ENCODE measurements at regions not wholly inside any gene's neighbourhood (a gene's known extent, or its start where the extent isn't known, plus 50 kb on each side); places are given as distances from the start of the nearest gene placed in this dataset.

DNA sequence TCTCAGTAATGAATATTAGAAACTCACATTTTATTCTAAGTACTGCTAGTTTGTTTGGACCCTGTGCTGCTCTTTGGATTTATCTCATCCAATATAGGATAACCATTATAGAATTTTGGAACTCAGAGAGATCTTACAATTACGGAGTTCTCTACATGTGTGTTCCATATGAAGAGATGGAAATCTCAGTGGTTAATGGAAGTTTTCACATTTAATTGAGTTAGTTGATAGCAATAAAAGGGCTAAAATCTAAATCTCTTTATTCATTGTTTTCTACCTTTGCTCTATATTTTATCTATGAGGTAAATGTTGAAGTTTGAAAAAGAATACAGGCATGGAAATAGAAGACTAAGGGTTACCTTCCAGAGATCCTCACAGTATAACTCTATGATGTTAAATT is 558.0 kb upstream of the KIF2B start:
- Mint-ChIP-seq H3K9me3 (no peaks in the 10 kb centered on the region), H3K27me3 (ENCODE audit: low read depth) (no peaks in the 10 kb centered on the region)

DNA sequence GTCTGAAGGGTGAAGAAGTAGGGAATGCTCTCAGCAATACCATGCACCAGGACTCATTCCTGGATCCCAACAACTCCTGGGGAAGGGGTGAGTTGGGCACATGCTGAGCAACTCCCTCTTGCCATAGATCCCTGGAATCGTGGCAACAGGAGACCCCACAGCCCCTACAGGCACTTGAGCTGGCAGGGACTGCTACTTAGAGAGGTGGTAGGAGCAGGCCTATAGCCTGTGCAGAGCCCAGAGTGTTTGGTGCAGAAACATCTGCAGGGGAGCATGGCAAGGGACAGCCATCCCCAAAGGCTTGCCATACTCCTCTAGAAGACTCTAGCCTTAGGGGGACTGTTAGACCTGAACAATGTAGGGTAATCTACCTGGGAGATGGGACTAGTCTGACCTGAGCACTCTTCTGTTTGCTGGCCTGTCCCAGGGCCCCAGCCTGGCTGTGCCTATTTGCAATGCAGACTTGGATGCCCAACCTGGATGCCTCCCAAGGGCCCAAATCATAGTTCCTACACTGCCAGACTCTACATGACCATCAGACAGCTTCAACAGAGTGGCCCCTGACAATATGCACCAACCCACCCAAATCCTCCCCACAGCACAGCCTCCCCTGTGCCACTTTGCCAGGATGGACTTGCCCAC is 568.6 kb upstream of the KIF2B start:
- no peaks in the 10 kb centered on the region for H3K27me3 Mint-ChIP-seq (ENCODE audit: low read depth)
- DNase-seq (ENCODE audit: low spot score in 2 of 2, unreplicated experiment in 2 of 2), result no peak
- H3K4me1 Mint-ChIP-seq, result peaks cover 7% of the 10 kb centered on the region
- no peaks in the 10 kb centered on the region for H3K36me3 Mint-ChIP-seq
- no peak overlapping the region for H3K27ac Mint-ChIP-seq
- no peak overlapping the region for H3K4me3 Mint-ChIP-seq
- TF ChIP-seq, protein P1, sequence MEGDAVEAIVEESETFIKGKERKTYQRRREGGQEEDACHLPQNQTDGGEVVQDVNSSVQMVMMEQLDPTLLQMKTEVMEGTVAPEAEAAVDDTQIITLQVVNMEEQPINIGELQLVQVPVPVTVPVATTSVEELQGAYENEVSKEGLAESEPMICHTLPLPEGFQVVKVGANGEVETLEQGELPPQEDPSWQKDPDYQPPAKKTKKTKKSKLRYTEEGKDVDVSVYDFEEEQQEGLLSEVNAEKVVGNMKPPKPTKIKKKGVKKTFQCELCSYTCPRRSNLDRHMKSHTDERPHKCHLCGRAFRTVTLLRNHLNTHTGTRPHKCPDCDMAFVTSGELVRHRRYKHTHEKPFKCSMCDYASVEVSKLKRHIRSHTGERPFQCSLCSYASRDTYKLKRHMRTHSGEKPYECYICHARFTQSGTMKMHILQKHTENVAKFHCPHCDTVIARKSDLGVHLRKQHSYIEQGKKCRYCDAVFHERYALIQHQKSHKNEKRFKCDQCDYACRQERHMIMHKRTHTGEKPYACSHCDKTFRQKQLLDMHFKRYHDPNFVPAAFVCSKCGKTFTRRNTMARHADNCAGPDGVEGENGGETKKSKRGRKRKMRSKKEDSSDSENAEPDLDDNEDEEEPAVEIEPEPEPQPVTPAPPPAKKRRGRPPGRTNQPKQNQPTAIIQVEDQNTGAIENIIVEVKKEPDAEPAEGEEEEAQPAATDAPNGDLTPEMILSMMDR (IDR thresholded peaks at IDR 0.05; ENCODE audit: unreplicated experiment), result no peak
- H3K9me3 Mint-ChIP-seq, result peaks cover 37% of the 10 kb centered on the region

More for the DNA sequence above, 558.0 kb upstream of the KIF2B start:
- TF ChIP-seq, protein P1 (IDR thresholded peaks at IDR 0.05; ENCODE audit: unreplicated experiment), result no peak
- no peaks in the 10 kb centered on the region for H3K36me3 Mint-ChIP-seq
- no peak overlapping the region for H3K27ac Mint-ChIP-seq
- no peak for DNase-seq (ENCODE audit: low spot score in 2 of 2, unreplicated experiment in 2 of 2)
- no peak overlapping the region for H3K4me3 Mint-ChIP-seq
- no peaks in the 10 kb centered on the region for H3K4me1 Mint-ChIP-seq

DNA sequence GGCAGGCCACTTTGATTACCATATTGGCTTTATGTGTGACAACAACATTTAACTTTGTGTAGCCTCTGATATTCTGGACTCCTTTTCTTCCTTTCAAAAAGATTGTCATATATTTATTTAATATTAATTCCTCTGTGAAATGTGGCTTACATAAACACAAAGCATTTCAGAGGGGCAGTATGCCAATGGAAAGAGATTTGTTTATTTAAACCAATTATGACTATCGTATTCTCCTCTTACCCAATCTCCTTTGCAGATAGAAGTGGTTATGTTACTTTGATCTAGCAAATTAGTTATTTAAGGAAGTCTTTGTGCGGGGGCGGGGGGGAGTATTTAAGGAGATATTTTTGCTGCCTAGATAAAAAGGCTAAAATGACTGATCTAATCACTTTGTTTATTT is 573.7 kb upstream of the KIF2B start:
- Mint-ChIP-seq H3K4me1 (peaks cover 7% of the 10 kb centered on the region), H3K9me3 (peaks cover 3% of the 10 kb centered on the region), H3K27ac (no peak overlapping the region), H3K36me3 (no peaks in the 10 kb centered on the region), H3K4me3 (no peak overlapping the region), H3K27me3 (ENCODE audit: low read depth) (no peaks in the 10 kb centered on the region)
- DNase-seq (ENCODE audit: low spot score in 2 of 2, unreplicated experiment in 2 of 2), result no peak
- TF ChIP-seq, protein P1 (IDR thresholded peaks at IDR 0.05; ENCODE audit: unreplicated experiment), result no peak

DNA sequence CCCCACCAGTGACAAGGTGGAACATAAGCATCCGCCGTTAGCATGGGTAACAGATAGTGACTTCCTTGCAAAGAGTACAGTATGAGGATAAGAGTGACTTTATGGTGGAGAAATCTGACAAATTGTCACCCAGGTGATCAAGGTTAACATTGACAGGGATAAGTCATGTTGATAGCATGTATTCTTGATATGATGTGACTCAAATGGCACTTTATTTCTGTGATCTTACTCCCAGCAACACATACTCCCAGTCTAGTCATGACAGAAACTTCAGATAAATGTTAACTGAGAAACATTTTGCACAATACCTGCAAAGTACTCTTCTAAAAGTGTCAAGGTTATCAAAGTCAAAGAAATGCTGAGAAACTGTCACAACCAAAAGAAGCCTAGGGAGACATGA is 588.6 kb upstream of the KIF2B start:
- H3K4me1 Mint-ChIP-seq, result peaks cover 14% of the 10 kb centered on the region
- no peaks in the 10 kb centered on the region for H3K27me3 Mint-ChIP-seq (ENCODE audit: low read depth)
- H3K36me3 Mint-ChIP-seq, result no peaks in the 10 kb centered on the region
- no peak overlapping the region for H3K27ac Mint-ChIP-seq
- TF ChIP-seq, protein P1 (IDR thresholded peaks at IDR 0.05; ENCODE audit: unreplicated experiment), result no peak
- no peak for DNase-seq (ENCODE audit: low spot score in 2 of 2, unreplicated experiment in 2 of 2)
- no peak overlapping the region for H3K4me3 Mint-ChIP-seq
- H3K9me3 Mint-ChIP-seq, result peaks cover 44% of the 10 kb centered on the region

DNA sequence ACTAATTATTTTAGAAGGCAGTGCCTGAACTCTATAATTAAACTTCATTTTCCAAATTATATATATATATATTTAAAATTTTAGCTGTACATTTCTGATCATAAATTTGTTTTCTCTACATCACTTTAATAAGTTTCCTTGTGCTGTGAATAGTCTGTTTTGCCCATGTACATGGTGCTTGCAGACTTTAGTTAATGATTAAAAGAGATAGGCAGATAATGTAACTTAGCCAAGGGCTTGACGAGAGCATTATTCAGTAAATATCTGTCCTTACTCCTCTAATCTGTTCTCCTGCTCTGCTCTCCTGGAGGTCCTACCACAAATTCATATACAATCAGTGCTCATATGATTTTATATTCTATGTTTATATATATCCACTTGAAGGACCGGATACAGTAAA is 595.2 kb upstream of the KIF2B start:
- peaks cover 17% of the 10 kb centered on the region for H3K4me1 Mint-ChIP-seq
- H3K4me3 Mint-ChIP-seq, result no peak overlapping the region
- TF ChIP-seq, protein P1 (IDR thresholded peaks at IDR 0.05; ENCODE audit: unreplicated experiment), result no peak
- peaks cover 44% of the 10 kb centered on the region for H3K9me3 Mint-ChIP-seq
- no peak for DNase-seq (ENCODE audit: low spot score in 2 of 2, unreplicated experiment in 2 of 2)
- H3K36me3 Mint-ChIP-seq, result no peaks in the 10 kb centered on the region
- H3K27me3 Mint-ChIP-seq (ENCODE audit: low read depth), result no peaks in the 10 kb centered on the region
- no peak overlapping the region for H3K27ac Mint-ChIP-seq

- H3K9me3 Mint-ChIP-seq, result peaks cover 44% of the 10 kb centered on the region
- peaks cover 2% of the 10 kb centered on the region for H3K36me3 Mint-ChIP-seq
- DNase-seq (ENCODE audit: low spot score in 2 of 2, unreplicated experiment in 2 of 2), result no peak
- peaks cover 17% of the 10 kb centered on the region for H3K4me1 Mint-ChIP-seq
- H3K27ac Mint-ChIP-seq, result no peak overlapping the region
- H3K4me3 Mint-ChIP-seq, result no peak overlapping the region
- TF ChIP-seq, protein P1 (IDR thresholded peaks at IDR 0.05; ENCODE audit: unreplicated experiment), result no peak
- H3K27me3 Mint-ChIP-seq (ENCODE audit: low read depth), result no peaks in the 10 kb centered on the region
These were observed 595.6 kb upstream of the KIF2B start for GRCh38 chr17:53227111-53227510.

Data from mesothelial cell of epicardium (in vitro differentiated cells).